ENCODE measurements at regions not wholly inside any gene's neighbourhood (a gene's known extent, or its start where the extent isn't known, plus 50 kb on each side); places are given as distances from the start of the nearest gene placed in this dataset.

- no peak for DNase-seq (ENCODE audit: low read depth)
These were observed 275.0 kb downstream of the FAM76B start for GRCh38 chr11:95514416-95515110.

- DNase-seq (ENCODE audit: low read depth), result no peak
These were observed 276.9 kb downstream of the FAM76B start for GRCh38 chr11:95512682-95513081.

GRCh38 chr11:95512177-95512576 lies 277.4 kb downstream of the FAM76B start:
- DNase-seq (ENCODE audit: low read depth), result no peak

- no peak for DNase-seq (ENCODE audit: low read depth)
These were observed 277.4 kb upstream of the SESN3 start for GRCh38 chr11:95508219-95508890.

- DNase-seq (ENCODE audit: low read depth), result no peak
These were observed 276.8 kb upstream of the SESN3 start for GRCh38 chr11:95507794-95508193.

- no peak for DNase-seq (ENCODE audit: low read depth)
These were observed 275.8 kb upstream of the SESN3 start for GRCh38 chr11:95506777-95507176.

GRCh38 chr11:95505927-95506426 lies 275.0 kb upstream of the SESN3 start:
- DNase-seq (ENCODE audit: low read depth), result no peak

- no peak for DNase-seq (ENCODE audit: low read depth)
These were observed 272.0 kb upstream of the SESN3 start for GRCh38 chr11:95503047-95503446.

GRCh38 chr11:95502522-95502921 lies 271.5 kb upstream of the SESN3 start:
- DNase-seq (ENCODE audit: low read depth), result no peak

GRCh38 chr11:95501761-95502266 lies 270.8 kb upstream of the SESN3 start:
- no peak for DNase-seq (ENCODE audit: low read depth)

- no peak for DNase-seq (ENCODE audit: low read depth)
These were observed 269.5 kb upstream of the SESN3 start for GRCh38 chr11:95500466-95500865.

- DNase-seq (ENCODE audit: low read depth), result no peak
These were observed 268.6 kb upstream of the SESN3 start for GRCh38 chr11:95499516-95500135.

- no peak for DNase-seq (ENCODE audit: low read depth)
These were observed 267.9 kb upstream of the SESN3 start for GRCh38 chr11:95498722-95499425.

- DNase-seq (ENCODE audit: low read depth), result no peak
These were observed 265.9 kb upstream of the SESN3 start for GRCh38 chr11:95496901-95497300.

GRCh38 chr11:95495706-95496105 lies 264.7 kb upstream of the SESN3 start:
- no peak for DNase-seq (ENCODE audit: low read depth)

- no peak for DNase-seq (ENCODE audit: low read depth)
These were observed 263.9 kb upstream of the SESN3 start for GRCh38 chr11:95494856-95495255.

- no peak for DNase-seq (ENCODE audit: low read depth)
These were observed 263.2 kb upstream of the SESN3 start for GRCh38 chr11:95494167-95494566.

- DNase-seq (ENCODE audit: low read depth), result no peak
These were observed 259.6 kb upstream of the SESN3 start for GRCh38 chr11:95490625-95491024.

- no peak for DNase-seq (ENCODE audit: low read depth)
These were observed 256.9 kb upstream of the SESN3 start for GRCh38 chr11:95487938-95488337.

- DNase-seq (ENCODE audit: low read depth), result no peak
These were observed 256.4 kb upstream of the SESN3 start for GRCh38 chr11:95487391-95487790.

GRCh38 chr11:95486979-95487378 lies 256.0 kb upstream of the SESN3 start:
- DNase-seq (ENCODE audit: low read depth), result no peak

GRCh38 chr11:95486466-95486865 lies 255.5 kb upstream of the SESN3 start:
- no peak for DNase-seq (ENCODE audit: low read depth)

Data from stimulated activated CD8-positive, alpha-beta memory T cell treated with anti-CD3 and anti-CD28 coated beads, Interleukin-12 subunit alpha, Interleukin-12 subunit beta, amount 100 ng/mL, for 4 hours (primary cell).